ENCODE measurements at regions not wholly inside any gene's neighbourhood (a gene's known extent, or its start where the extent isn't known, plus 50 kb on each side); places are given as distances from the start of the nearest gene placed in this dataset.

- Histone ChIP-seq H3K36me3 (no peaks in the 10 kb centered on the region), H3K4me1 (no peaks in the 10 kb centered on the region), H3K9me3 (no peaks in the 10 kb centered on the region), H3K27me3 (no peaks in the 10 kb centered on the region), H3K4me3 (no peak overlapping the region), H3K27ac (no peak overlapping the region)
- no peak for DNase-seq (ENCODE audit: low spot score in 2 of 2)
- WGBS, result 34% methylated on average over 2 of the region's 2 CpGs
- TF ChIP-seq CTCF (IDR thresholded peaks at IDR 0.05) (no peak), POLR2AphosphoS5 (IDR thresholded peaks at IDR 0.05) (no peak), EP300 (IDR thresholded peaks at IDR 0.05) (no peak), POLR2A (IDR thresholded peaks at IDR 0.05) (no peak)
Observed at GRCh38 chr4:135114079-135114478, 912.5 kb upstream of the PABPC4L start.

GRCh38 chr4:135098061-135098460 lies 896.5 kb upstream of the PABPC4L start:
- WGBS, result 82% methylated on average over 2 of the region's 2 CpGs
- no peak overlapping the region for H3K27ac ChIP-seq
- no peak overlapping the region for H3K4me3 ChIP-seq
- no peak for TF ChIP-seq POLR2AphosphoS5 (IDR thresholded peaks at IDR 0.05)
- H3K4me1 ChIP-seq, result no peaks in the 10 kb centered on the region
- no peak for DNase-seq (ENCODE audit: low spot score in 2 of 2)
- H3K27me3 ChIP-seq, result no peaks in the 10 kb centered on the region
- H3K36me3 ChIP-seq, result no peaks in the 10 kb centered on the region
- no peaks in the 10 kb centered on the region for H3K9me3 ChIP-seq

DNA sequence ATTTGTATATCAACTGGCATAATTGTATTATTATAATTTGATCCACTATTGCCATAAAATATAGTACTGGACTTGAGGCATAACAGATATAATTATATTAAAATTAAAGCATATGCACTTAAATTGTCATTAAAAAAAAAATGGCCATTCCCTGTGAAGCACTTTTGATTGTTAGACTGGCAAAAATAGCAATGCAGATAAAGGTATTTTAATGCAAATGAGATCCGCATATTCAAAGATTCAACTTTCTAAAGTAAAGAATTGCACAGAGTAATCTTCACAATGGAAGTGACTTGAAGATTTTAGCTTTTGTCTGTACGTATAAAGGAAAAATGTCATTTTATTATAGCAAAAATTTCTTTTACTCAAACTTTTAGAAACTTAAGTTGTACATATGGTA lies 871.8 kb upstream of the PABPC4L start:
- TF ChIP-seq CTCF (IDR thresholded peaks at IDR 0.05) (no peak), POLR2AphosphoS5 (IDR thresholded peaks at IDR 0.05) (no peak), POLR2A (IDR thresholded peaks at IDR 0.05) (no peak), EP300 (IDR thresholded peaks at IDR 0.05) (no peak)
- WGBS, result 83% methylated on average over 2 of the region's 2 CpGs
- no peaks in the 10 kb centered on the region for H3K36me3 ChIP-seq
- DNase-seq (ENCODE audit: low spot score in 2 of 2), result no peak
- H3K4me3 ChIP-seq, result no peak overlapping the region
- no peaks in the 10 kb centered on the region for H3K4me1 ChIP-seq
- no peak overlapping the region for H3K27ac ChIP-seq
- no peaks in the 10 kb centered on the region for H3K27me3 ChIP-seq
- H3K9me3 ChIP-seq, result no peaks in the 10 kb centered on the region

DNA sequence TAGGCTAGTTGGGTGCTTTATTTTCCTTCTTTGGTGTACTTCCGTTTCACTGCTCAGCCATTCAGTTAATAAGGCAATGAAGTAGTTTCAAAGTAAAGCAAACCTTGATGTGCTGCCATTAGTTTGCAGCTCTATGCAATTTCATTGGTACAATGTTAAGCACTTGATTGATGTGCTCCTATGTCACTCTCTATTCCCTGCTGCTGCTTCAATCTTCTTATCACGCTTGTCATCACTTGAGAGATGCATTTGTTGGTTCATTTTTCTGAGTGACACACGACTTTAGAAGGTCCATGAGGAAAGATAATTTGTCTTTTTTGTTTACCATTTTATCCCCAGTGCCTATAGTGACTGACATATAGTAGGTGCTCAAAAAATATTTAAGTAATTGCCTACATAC lies 871.0 kb upstream of the PABPC4L start:
- no peaks in the 10 kb centered on the region for H3K27me3 ChIP-seq
- no peaks in the 10 kb centered on the region for H3K36me3 ChIP-seq
- no peak overlapping the region for H3K27ac ChIP-seq
- TF ChIP-seq POLR2A (IDR thresholded peaks at IDR 0.05), result no peak
- TF ChIP-seq POLR2AphosphoS5 (IDR thresholded peaks at IDR 0.05), result no peak
- no peak for TF ChIP-seq CTCF (IDR thresholded peaks at IDR 0.05)
- TF ChIP-seq EP300 (IDR thresholded peaks at IDR 0.05), result no peak
- no peak for DNase-seq (ENCODE audit: low spot score in 2 of 2)
- no peaks in the 10 kb centered on the region for H3K9me3 ChIP-seq
- no peaks in the 10 kb centered on the region for H3K4me1 ChIP-seq
- no peak overlapping the region for H3K4me3 ChIP-seq
- 50% methylated on average over 3 of the region's 3 CpGs for WGBS

- Histone ChIP-seq H3K9me3 (no peaks in the 10 kb centered on the region), H3K27ac (no peak overlapping the region), H3K36me3 (no peaks in the 10 kb centered on the region), H3K27me3 (no peaks in the 10 kb centered on the region), H3K4me1 (no peaks in the 10 kb centered on the region), H3K4me3 (no peak overlapping the region)
- 63% methylated on average over 2 of the region's 2 CpGs for WGBS
- TF ChIP-seq EP300 (IDR thresholded peaks at IDR 0.05), result no peak
- no peak for TF ChIP-seq POLR2A (IDR thresholded peaks at IDR 0.05)
- no peak for TF ChIP-seq CTCF (IDR thresholded peaks at IDR 0.05)
- TF ChIP-seq POLR2AphosphoS5 (IDR thresholded peaks at IDR 0.05), result no peak
- DNase-seq (ENCODE audit: low spot score in 2 of 2), result no peak
Observed at GRCh38 chr4:135065366-135065765, 863.8 kb upstream of the PABPC4L start.

DNA sequence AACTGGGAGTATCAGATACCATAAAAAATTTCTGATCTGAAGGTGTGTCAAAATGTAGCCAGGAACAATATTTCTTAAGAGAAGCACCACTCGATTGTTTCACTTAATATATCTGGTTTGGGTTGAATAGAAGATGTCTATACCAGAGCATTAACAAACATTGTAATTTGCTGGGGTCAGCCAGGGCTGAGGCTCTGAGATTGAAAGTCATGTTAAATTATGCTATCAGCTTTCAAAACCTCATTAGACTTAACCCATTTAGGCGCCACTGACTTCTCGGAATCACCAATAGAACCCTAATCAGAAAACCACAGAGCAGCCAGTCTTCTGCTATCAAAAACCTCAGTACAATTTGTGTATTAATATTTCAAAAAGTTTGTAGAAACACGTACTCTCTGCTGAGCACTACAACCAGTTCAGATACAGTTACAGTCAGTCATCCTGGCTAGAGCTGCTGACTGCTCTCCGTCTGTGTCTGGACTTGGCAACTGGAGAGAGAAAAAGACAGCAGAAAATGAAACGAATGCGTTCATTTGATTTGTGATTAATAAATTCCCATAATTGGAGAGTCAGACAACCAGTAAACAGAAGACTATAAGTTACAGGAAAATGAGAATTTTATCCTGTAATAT lies 848.6 kb upstream of the PABPC4L start:
- H3K4me3 ChIP-seq, result no peak overlapping the region
- no peaks in the 10 kb centered on the region for H3K4me1 ChIP-seq
- no peaks in the 10 kb centered on the region for H3K9me3 ChIP-seq
- no peak overlapping the region for H3K27ac ChIP-seq
- H3K36me3 ChIP-seq, result no peaks in the 10 kb centered on the region
- no peak for DNase-seq (ENCODE audit: low spot score in 2 of 2)
- no peaks in the 10 kb centered on the region for H3K27me3 ChIP-seq
- WGBS, result 54% methylated on average over 7 of the region's 7 CpGs
- TF ChIP-seq EP300 (IDR thresholded peaks at IDR 0.05) (no peak), POLR2AphosphoS5 (IDR thresholded peaks at IDR 0.05) (no peak)

All from suprapubic skin (tissue), 4 donors.